Activated CD8-positive, alpha-beta memory T cell treated with anti-CD3 and anti-CD28 coated beads, Interleukin-2, amount 50 U/mL, for 24 hours (primary cell): ENCODE measurements at regions not wholly inside any gene's neighbourhood (a gene's known extent, or its start where the extent isn't known, plus 50 kb on each side); places are given as distances from the start of the nearest gene placed in this dataset.
"Not testable (repeated sequence)": the region's sequence is repeated elsewhere in the genome, so short reads cannot be mapped to it uniquely, and the experiment has no call there.

ENCODE experiments used
- DNase-seq: peaks from one replicate; pipeline ENCODE4 v3.0.0-alpha.2; 2020; ENCODE audit errors: extremely low read depth

DNA sequence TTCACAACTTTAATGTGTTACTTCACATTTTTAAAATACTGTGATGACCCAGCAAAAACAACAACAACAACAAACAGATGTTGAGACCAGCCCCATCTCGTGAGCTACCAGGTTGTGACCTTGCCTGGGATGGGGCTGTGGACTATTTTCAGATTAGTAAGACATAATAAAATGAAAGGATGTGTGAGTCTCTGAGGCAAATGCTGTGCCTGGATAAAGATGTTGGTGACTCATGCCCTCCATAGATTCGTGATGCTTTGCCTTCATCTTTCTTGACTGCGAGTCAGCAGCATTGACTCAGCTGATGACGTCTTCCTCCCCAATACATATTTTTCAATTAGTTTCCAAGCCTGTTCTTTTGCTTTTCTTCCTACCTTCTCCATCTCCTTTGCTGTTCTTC is 453.0 kb upstream of the CFAP20DC start:
- DNase-seq: peak; percentile 10

DNA sequence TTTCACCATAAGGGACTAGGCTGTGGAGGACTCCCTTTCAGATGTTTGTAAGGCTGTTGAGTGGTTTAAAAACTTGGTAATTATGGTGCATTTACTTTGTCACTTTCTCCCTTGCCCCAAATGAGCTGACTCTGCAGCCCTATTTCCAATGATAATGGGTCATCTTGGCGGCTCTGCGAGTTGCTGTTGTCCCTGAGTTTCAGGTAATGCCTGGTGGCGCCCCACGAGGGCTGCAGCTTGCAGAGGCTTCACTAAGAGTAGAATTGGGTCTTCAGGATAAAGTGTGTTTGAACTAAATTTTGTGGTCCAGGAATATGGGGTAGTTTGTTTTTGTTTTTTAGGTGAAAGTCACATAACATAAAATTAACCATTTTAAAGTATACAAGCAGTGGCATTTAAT is 450.1 kb upstream of the CFAP20DC start:
- DNase-seq: no peak

DNA sequence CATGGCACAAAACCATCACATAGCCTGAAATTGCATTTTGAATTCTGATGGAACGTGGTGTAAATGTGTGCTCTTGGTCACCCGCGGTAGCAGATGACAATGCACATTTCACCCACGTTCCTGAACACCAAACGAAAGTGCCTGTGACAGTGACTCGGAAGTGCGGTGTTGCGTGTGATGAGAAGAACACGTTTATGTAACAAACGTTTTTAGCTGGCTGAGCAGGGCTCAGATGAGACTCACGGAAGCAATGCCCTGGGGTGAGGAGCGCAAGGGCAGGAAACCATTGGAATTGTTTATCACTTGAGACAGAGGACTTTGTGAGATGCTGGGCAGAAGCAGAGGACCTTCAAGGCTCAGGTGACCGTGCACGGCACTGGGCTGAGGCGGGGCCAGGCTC is 449.2 kb upstream of the CFAP20DC start:
- DNase-seq: no peak

- DNase-seq: no peak
These were observed 446.4 kb upstream of the CFAP20DC start for GRCh38 chr3:59496250-59496649.

DNA sequence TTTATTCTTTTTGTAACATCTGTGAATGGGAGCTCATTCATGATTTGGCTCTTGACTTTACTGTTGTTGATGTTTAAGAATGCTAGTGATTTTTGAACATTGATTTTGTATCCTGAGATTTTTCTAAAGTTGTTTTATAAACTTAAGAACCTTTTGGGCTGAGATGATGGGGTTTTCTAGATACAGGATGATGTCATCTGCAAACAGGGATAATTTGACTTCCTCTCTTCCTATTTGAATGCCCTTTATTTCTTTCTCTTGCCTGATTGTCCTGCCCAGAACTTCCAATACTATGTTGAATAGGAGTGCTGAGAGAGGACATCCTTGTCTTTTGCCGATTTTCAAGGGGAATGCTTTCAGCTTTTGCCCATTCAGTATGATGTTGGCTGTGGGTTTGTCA is 445.1 kb upstream of the CFAP20DC start:
- not testable (repeated sequence) for DNase-seq

DNA sequence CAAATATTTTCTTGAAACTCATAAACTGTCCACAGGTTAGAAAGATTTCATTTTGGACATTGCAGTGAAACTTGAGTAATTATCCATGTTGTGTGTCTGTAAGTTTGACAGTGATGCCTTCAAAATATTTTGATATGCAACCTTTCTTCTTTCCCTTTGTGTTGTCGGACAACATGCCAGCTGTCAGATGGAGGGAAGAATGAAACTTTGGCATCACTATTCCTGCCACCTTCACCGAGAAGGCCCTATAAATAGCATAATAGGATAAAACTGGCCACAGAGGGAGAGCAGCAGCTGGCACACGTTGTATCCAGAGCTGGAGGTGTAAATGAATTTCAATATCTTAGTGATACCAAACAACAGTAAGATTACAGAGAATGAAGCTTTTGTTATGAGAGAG is 436.7 kb upstream of the CFAP20DC start:
- no peak for DNase-seq

- DNase-seq: no peak
These were observed 433.4 kb upstream of the CFAP20DC start for GRCh38 chr3:59483191-59483590.

DNA sequence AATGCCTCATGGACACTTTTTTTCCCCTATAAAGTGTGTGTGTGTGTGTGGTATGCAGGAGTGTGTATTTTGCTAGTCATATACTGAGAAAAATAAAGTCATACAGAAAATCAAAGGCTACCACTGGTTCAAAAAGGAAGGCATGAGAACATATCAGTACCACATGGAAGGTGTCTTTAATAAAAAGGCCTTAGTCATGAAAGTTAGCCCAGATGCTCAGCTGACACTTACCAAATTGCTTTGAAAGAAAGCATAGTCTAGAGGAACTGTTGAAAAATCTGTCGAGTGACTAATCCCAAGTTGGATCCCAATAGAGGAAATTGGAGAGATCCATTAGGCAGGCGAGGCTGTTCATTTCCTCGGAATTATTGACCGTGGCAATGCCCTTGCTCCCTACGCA is 432.9 kb upstream of the CFAP20DC start:
- DNase-seq: no peak

DNA sequence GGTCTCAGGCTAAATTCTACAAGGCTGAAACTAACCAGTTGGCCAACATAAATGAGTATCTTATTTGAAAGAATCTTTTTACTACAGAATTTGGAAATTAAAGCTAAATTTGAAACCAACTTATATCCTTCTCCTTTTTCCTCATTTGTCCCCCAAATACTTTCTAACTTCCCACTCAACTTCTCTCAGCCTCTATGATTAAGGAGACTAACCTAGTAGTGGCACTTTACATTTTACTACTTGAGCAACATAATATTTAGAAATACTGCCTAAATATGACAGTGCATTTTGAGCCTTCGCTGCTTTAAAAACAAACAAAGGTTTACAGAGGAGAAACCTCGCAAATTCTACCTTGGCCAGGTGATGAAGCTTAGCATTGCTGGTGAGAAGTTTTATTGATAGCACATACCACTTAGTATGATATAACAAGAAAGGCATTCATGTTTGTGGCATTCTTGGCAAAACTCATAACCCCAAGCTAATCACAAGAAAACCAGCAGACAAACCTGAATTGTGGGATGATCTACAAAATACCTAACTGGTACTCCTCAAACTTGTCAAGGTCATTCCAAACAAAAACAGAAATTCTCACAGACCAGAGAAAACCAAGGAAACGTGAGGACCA is 432.1 kb upstream of the CFAP20DC start:
- DNase-seq: no peak

DNA sequence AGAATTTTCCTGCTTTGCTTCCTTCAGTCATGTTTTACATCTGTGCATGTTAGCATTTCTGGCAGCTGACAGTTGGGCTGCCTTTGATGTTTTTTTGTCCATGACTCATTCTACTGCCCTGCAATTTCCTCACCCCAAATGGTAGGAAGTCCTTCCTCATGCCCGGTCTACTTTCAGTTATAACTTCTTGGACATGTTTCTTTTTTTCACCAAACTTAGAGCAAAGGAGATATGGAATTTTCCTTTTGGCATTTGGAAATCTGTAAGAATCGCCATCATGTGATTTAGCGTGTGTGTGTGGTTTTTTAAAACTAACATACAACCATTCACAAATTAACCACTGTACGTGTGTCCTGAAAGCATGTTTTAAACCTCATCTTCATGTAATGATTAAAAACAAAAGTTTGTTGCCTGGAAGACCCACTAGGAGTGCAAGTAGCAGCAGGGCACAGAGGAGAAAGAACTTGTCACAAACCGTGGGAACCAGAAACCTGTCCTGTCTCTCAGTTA is 430.7 kb upstream of the CFAP20DC start:
- DNase-seq: no peak

DNA sequence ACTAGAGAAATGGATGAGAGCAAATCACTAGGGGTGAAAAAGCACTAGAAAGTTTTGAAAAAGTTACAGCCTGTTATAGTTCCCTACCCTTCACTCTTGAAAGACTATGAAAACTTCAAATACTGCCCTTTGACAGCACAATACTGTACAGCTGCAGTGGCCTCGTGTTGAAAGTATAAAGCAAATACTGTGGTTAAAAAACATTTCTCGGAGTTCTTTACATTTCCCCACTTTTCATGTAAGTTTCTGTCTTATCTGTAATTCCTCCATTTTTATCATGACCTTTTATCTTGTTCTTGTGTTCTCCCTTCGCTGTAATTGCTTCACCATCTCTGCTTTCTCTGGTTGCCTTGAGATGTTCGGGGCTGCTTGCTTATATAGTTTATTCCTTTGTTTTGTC is 423.8 kb upstream of the CFAP20DC start:
- DNase-seq: no peak

GRCh38 chr3:59472541-59472940 is 422.7 kb upstream of the CFAP20DC start:
- no peak for DNase-seq

GRCh38 chr3:59469948-59470723 is 420.3 kb upstream of the CFAP20DC start:
- no peak for DNase-seq

DNA sequence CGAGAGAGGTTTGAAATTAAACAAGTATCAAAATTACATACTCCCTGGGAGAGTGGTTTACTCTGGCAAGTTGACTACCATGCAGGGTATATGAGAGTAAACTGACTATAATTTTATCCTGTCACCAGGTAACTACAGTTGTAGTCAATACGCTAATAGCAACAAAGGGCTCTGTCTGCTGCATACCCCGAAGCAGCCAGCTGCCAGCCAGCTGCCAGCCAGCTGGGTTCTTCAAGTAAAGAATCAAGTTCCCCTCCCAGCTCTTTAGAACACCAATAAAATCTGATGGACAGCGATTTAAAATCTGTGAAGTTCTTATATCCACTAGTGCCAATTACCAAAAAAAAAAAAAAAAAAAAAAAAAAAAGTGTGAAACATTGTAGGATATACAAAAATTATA is 417.7 kb upstream of the CFAP20DC start:
- no peak for DNase-seq

DNA sequence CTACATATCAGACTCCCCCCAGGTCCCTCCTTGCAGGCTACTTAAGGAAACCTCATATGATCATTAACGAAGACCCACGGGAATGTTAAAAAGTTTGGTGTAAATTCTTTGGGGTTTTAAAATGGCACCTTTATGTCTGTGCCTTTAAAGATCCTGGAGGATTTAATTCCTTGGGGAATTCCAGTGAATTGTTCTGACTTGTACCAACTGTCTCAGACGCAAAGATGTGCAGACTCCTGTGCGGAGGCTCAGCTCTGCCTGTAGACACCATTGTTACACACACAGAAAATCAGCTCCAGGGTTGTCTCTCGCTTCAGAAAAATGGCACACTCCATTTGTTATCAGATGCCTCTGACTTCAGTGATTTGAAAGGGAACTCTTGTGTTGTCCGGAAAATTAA is 414.4 kb upstream of the CFAP20DC start:
- DNase-seq: no peak

DNA sequence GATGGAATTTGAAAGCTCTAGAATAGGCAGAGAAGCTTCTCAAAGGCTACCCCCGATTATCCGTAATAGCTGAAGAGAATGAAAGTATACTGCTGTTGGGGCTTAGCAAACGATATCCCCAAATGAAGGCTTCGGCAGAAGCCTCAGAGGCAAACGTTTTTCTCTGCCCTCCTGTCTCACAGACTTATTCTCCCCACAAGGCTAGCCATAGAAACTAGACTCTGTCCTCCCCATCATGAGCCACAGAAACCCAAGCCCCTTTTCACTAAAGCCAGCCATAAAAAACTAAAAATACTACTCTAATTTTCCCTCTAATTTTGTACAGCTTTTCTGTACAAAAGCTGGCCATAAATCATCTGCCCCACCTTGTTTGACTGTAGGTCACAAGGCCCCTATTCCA is 413.4 kb upstream of the CFAP20DC start:
- DNase-seq: no peak

DNA sequence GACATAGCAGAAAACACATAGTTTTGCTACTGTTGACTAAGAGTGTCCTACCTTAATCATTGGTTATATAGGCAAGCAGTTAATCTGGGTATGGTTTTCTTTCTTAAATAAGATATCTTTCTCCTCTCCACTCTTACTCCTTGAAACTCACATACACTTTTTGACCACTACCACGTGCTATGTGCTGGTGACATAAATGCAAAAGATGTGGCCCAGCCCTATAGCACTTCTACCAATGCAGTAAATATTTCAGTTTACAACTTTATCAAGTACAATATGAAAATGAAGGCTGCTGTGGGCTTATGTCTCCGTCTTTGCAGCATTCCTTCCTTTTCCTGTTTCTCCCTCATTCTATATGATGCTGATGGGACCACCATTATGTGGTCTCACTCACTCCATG is 410.2 kb upstream of the CFAP20DC start:
- no peak for DNase-seq

GRCh38 chr3:59456852-59457485 is 407.1 kb upstream of the CFAP20DC start:
- DNase-seq: no peak

GRCh38 chr3:59451800-59452746 is 402.2 kb upstream of the CFAP20DC start:
- no peak for DNase-seq

DNA sequence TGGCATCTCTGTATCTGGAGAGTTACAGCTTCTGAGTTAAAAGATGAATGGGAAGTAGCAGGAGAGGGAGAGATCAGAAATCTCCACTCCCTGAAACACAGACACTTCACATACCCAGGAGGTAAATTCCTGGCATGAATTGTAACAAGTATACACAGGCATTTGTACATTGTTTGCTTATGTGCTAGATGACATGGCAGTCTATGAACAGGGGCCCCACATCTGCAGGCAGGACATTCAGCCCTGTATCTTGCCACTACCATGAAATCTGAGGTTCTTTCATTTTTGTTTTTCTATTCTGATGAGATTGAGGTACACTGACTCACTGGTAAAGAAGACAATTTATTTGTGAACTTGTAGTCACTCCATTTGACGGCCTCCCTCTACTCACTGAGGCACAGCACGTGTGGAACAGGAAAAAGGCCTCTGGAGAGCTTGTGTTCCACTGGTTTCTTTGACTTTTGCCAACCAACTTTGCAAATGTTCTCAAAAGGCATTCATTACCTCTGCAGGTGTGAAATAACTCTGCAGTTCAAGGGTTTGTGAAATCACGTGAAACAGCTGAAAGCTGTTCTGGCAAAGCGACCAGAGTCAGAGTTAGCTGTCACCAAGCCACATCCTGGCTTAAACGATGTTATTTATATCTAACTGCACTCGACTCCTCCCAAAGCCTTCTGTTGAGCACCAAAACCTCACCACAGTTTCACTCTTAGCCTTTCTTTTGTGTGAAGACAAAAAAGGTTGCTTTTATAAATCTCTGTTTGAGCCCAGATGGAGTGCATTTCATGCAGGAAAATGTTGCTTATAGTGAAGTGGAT is 401.3 kb upstream of the CFAP20DC start:
- DNase-seq: peak; percentile 25

- DNase-seq: no peak
These were observed 400.6 kb upstream of the CFAP20DC start for GRCh38 chr3:59450437-59450836.
